ENCODE measurements at regions not wholly inside any gene's neighbourhood (a gene's known extent, or its start where the extent isn't known, plus 50 kb on each side); places are given as distances from the start of the nearest gene placed in this dataset.
A peak's percentile ranks its signal among the peaks of the same experiment; 100 is the strongest.
"Not testable (repeated sequence)": the region's sequence is repeated elsewhere in the genome, so short reads cannot be mapped to it uniquely, and the experiment has no call there.

GRCh38 chr5:162672061-162672460, 604.5 kb downstream of the GABRG2 start:
- Mint-ChIP-seq H3K27me3 (ENCODE audit: insufficient read depth, unreplicated experiment) (no peaks in the 10 kb centered on the region), H3K4me1 (ENCODE audit: insufficient read depth, unreplicated experiment) (peaks cover 11% of the 10 kb centered on the region), H3K9me3 (ENCODE audit: unreplicated experiment) (no peaks in the 10 kb centered on the region), H3K27ac (ENCODE audit: low read depth, unreplicated experiment) (no peak overlapping the region), H3K36me3 (ENCODE audit: insufficient read depth, unreplicated experiment) (no peaks in the 10 kb centered on the region), H3K4me3 (ENCODE audit: unreplicated experiment) (no peak overlapping the region)
- CTCF ChIA-PET: no interaction called here
- BruUV-seq (replicated peaks): no TSS peak
- TF ChIP-seq, protein P1, sequence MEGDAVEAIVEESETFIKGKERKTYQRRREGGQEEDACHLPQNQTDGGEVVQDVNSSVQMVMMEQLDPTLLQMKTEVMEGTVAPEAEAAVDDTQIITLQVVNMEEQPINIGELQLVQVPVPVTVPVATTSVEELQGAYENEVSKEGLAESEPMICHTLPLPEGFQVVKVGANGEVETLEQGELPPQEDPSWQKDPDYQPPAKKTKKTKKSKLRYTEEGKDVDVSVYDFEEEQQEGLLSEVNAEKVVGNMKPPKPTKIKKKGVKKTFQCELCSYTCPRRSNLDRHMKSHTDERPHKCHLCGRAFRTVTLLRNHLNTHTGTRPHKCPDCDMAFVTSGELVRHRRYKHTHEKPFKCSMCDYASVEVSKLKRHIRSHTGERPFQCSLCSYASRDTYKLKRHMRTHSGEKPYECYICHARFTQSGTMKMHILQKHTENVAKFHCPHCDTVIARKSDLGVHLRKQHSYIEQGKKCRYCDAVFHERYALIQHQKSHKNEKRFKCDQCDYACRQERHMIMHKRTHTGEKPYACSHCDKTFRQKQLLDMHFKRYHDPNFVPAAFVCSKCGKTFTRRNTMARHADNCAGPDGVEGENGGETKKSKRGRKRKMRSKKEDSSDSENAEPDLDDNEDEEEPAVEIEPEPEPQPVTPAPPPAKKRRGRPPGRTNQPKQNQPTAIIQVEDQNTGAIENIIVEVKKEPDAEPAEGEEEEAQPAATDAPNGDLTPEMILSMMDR (IDR thresholded peaks at IDR 0.05; ENCODE audit: unreplicated experiment): no peak
- POLR2A ChIA-PET: interaction anchor here (0.6 kb wide), 1 partner anchor 94 kb away, joined by 3 read pairs; no protein-coding TSS in a partner anchor
- intact Hi-C loops (cut with micrococcal nuclease): no loop called here
- DNase-seq (ENCODE audit: unreplicated experiment): peak; percentile 30

DNA sequence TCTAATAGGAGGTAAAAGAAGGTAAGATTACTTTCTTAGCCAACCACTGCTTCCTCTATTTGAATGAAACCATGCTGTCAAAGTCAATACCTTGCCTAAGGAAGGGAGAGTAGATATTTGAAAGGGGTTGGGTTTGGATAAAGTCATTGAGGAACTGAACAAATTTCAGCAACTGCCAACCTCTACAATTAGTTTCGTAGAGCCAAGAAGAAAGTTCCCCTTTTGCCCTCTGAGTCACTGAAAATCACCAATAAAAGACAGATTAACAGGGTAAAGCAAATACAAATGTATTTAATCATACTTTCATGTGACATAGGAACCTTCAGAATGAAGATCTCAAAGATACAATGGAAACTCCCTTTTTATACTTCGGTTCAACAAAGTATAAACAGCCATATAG, 615.7 kb downstream of the GABRG2 start:
- Mint-ChIP-seq H3K27me3 (ENCODE audit: insufficient read depth, unreplicated experiment) (no peaks in the 10 kb centered on the region), H3K4me3 (ENCODE audit: unreplicated experiment) (no peak overlapping the region), H3K9me3 (ENCODE audit: unreplicated experiment) (no peaks in the 10 kb centered on the region), H3K4me1 (ENCODE audit: insufficient read depth, unreplicated experiment) (peaks cover 14% of the 10 kb centered on the region), H3K27ac (ENCODE audit: low read depth, unreplicated experiment) (no peak overlapping the region), H3K36me3 (ENCODE audit: insufficient read depth, unreplicated experiment) (no peaks in the 10 kb centered on the region)
- peak; percentile 16 for DNase-seq (ENCODE audit: unreplicated experiment)
- ChIA-PET CTCF (interaction anchor here (0.7 kb wide), 1 partner anchor 386 kb away, joined by 4 read pairs; no protein-coding TSS in a partner anchor), POLR2A (interaction anchor here (0.6 kb wide), 1 partner anchor 152 kb away, joined by 3 read pairs; no protein-coding TSS in a partner anchor)
- intact Hi-C loops (cut with micrococcal nuclease): loop anchor here (10.0 kb wide), 1 partner anchor 1138 kb away; the partner anchor contains the start of gene GABRB2
- TF ChIP-seq, protein P1 (IDR thresholded peaks at IDR 0.05; ENCODE audit: unreplicated experiment): no peak
- no TSS peak for BruUV-seq (replicated peaks)

- intact Hi-C loops (cut with micrococcal nuclease): loop anchor here (10.0 kb wide), 1 partner anchor 1139 kb away; the partner anchor contains the start of gene GABRB2
- Mint-ChIP-seq H3K4me3 (ENCODE audit: unreplicated experiment) (no peak overlapping the region), H3K36me3 (ENCODE audit: insufficient read depth, unreplicated experiment) (no peaks in the 10 kb centered on the region), H3K27me3 (ENCODE audit: insufficient read depth, unreplicated experiment) (no peaks in the 10 kb centered on the region), H3K4me1 (ENCODE audit: insufficient read depth, unreplicated experiment) (peaks cover 14% of the 10 kb centered on the region), H3K9me3 (ENCODE audit: unreplicated experiment) (no peaks in the 10 kb centered on the region), H3K27ac (ENCODE audit: low read depth, unreplicated experiment) (no peak overlapping the region)
- DNase-seq (ENCODE audit: unreplicated experiment): peak; percentile 12
- TF ChIP-seq, protein P1 (IDR thresholded peaks at IDR 0.05; ENCODE audit: unreplicated experiment): no peak
- CTCF ChIA-PET: no interaction called here
- POLR2A ChIA-PET: interaction anchor here (0.6 kb wide), 1 partner anchor 153 kb away, joined by 3 read pairs; no protein-coding TSS in a partner anchor
- BruUV-seq (replicated peaks): no TSS peak
These were observed 616.6 kb downstream of the GABRG2 start for GRCh38 chr5:162684145-162684544.

GRCh38 chr5:162685302-162685701, 617.7 kb downstream of the GABRG2 start:
- Mint-ChIP-seq H3K9me3 (ENCODE audit: unreplicated experiment) (no peaks in the 10 kb centered on the region), H3K4me1 (ENCODE audit: insufficient read depth, unreplicated experiment) (peaks cover 14% of the 10 kb centered on the region), H3K27me3 (ENCODE audit: insufficient read depth, unreplicated experiment) (no peaks in the 10 kb centered on the region), H3K4me3 (ENCODE audit: unreplicated experiment) (no peak overlapping the region), H3K27ac (ENCODE audit: low read depth, unreplicated experiment) (no peak overlapping the region), H3K36me3 (ENCODE audit: insufficient read depth, unreplicated experiment) (no peaks in the 10 kb centered on the region)
- intact Hi-C loops (cut with micrococcal nuclease): loop anchor here (10.0 kb wide), 1 partner anchor 1141 kb away; the partner anchor contains the start of gene GABRB2
- POLR2A ChIA-PET: interaction anchor here (0.6 kb wide), 1 partner anchor 341 kb away, joined by 3 read pairs; no protein-coding TSS in a partner anchor
- TF ChIP-seq, protein P1 (IDR thresholded peaks at IDR 0.05; ENCODE audit: unreplicated experiment): no peak
- CTCF ChIA-PET: interaction anchor here (0.6 to 1.3 kb wide), 3 partner anchors 18 to 479 kb away, joined by 4 to 11 read pairs (median 9); no protein-coding TSS in a partner anchor
- no TSS peak for BruUV-seq (replicated peaks)
- no peak for DNase-seq (ENCODE audit: unreplicated experiment)

DNA sequence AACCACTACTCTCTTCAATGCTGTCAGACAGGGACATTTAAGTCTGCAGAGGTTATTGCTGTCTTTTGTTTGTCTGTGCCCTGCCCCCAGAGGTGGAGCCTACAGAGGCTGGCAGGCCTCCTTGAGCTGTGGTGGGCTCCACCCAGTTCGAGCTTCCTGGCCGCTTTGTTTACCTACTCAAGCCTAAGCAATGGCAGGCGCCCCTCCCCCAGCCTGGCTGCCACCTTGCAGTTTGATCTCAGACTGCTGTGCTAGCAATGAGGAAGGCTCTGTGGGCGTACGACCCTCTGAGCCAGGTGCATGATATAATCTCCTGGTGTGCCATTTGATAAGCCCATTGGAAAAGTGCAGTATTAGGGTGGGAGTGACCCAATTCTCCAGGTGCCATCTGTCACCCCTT, 628.7 kb downstream of the GABRG2 start:
- DNase-seq (ENCODE audit: unreplicated experiment); H3K9me3 Mint-ChIP-seq (ENCODE audit: unreplicated experiment); POLR2A ChIA-PET; H3K36me3 Mint-ChIP-seq (ENCODE audit: insufficient read depth, unreplicated experiment); H3K4me1 Mint-ChIP-seq (ENCODE audit: insufficient read depth, unreplicated experiment); BruUV-seq (replicated peaks); H3K27ac Mint-ChIP-seq (ENCODE audit: low read depth, unreplicated experiment); H3K4me3 Mint-ChIP-seq (ENCODE audit: unreplicated experiment): not testable (repeated sequence)
- CTCF ChIA-PET: interaction anchor here (1.0 to 3.1 kb wide), 2 partner anchors 487 to 652 kb away, joined by 3 to 13 read pairs; no protein-coding TSS in a partner anchor
- intact Hi-C loops (cut with micrococcal nuclease): loop anchor here (10.0 kb wide), 1 partner anchor 211 kb away; no protein-coding TSS in a partner anchor
- H3K27me3 Mint-ChIP-seq (ENCODE audit: insufficient read depth, unreplicated experiment): peaks cover 17% of the 10 kb centered on the region

Measured in MCF 10A (cell line).